ENCODE measurements at regions not wholly inside any gene's neighbourhood (a gene's known extent, or its start where the extent isn't known, plus 50 kb on each side); places are given as distances from the start of the nearest gene placed in this dataset.

GRCh38 chr20:40111282-40111681, 577.8 kb downstream of the MAFB start:
- no peak overlapping the region for H3K27ac ChIP-seq
- no peaks in the 10 kb centered on the region for H3K4me1 ChIP-seq (replicated peaks)
- H3K36me3 ChIP-seq = no peaks in the 10 kb centered on the region
- DNase-seq (ENCODE audit: low read depth in 1 of 2, low spot score in 2 of 2) = no peak
- no peaks in the 10 kb centered on the region for H3K27me3 ChIP-seq (replicated peaks)
- no peaks in the 10 kb centered on the region for H3K9me3 ChIP-seq (replicated peaks)
- no peak overlapping the region for H3K4me3 ChIP-seq

GRCh38 chr20:40110311-40110831, 578.7 kb downstream of the MAFB start:
- Histone ChIP-seq H3K4me3 (no peak overlapping the region), H3K9me3 (replicated peaks) (no peaks in the 10 kb centered on the region), H3K27ac (no peak overlapping the region), H3K27me3 (replicated peaks) (no peaks in the 10 kb centered on the region), H3K4me1 (replicated peaks) (no peaks in the 10 kb centered on the region), H3K36me3 (no peaks in the 10 kb centered on the region)
- DNase-seq (ENCODE audit: low read depth in 1 of 2, low spot score in 2 of 2) = no peak

- no peaks in the 10 kb centered on the region for H3K4me1 ChIP-seq (replicated peaks)
- H3K27ac ChIP-seq = no peak overlapping the region
- H3K4me3 ChIP-seq = no peak overlapping the region
- no peaks in the 10 kb centered on the region for H3K9me3 ChIP-seq (replicated peaks)
- no peaks in the 10 kb centered on the region for H3K36me3 ChIP-seq
- no peak for DNase-seq (ENCODE audit: low read depth in 1 of 2, low spot score in 2 of 2)
- no peaks in the 10 kb centered on the region for H3K27me3 ChIP-seq (replicated peaks)
These were observed 579.9 kb downstream of the MAFB start for GRCh38 chr20:40109136-40109535.

- no peak overlapping the region for H3K27ac ChIP-seq
- H3K4me3 ChIP-seq = no peak overlapping the region
- no peaks in the 10 kb centered on the region for H3K4me1 ChIP-seq (replicated peaks)
- H3K9me3 ChIP-seq (replicated peaks) = no peaks in the 10 kb centered on the region
- no peak for DNase-seq (ENCODE audit: low read depth in 1 of 2, low spot score in 2 of 2)
- H3K27me3 ChIP-seq (replicated peaks) = no peaks in the 10 kb centered on the region
- H3K36me3 ChIP-seq = no peaks in the 10 kb centered on the region
These were observed 580.7 kb downstream of the MAFB start for GRCh38 chr20:40108321-40108720.

GRCh38 chr20:40104959-40105358, 584.1 kb downstream of the MAFB start:
- Histone ChIP-seq H3K27me3 (replicated peaks) (no peaks in the 10 kb centered on the region), H3K9me3 (replicated peaks) (no peaks in the 10 kb centered on the region), H3K4me1 (replicated peaks) (no peaks in the 10 kb centered on the region), H3K4me3 (no peak overlapping the region), H3K36me3 (no peaks in the 10 kb centered on the region), H3K27ac (no peak overlapping the region)
- DNase-seq (ENCODE audit: low read depth in 1 of 2, low spot score in 2 of 2) = no peak

- Histone ChIP-seq H3K36me3 (no peaks in the 10 kb centered on the region), H3K4me1 (replicated peaks) (no peaks in the 10 kb centered on the region), H3K27ac (no peak overlapping the region), H3K27me3 (replicated peaks) (no peaks in the 10 kb centered on the region), H3K4me3 (no peak overlapping the region), H3K9me3 (replicated peaks) (no peaks in the 10 kb centered on the region)
- no peak for DNase-seq (ENCODE audit: low read depth in 1 of 2, low spot score in 2 of 2)
These were observed 585.6 kb downstream of the MAFB start for GRCh38 chr20:40103420-40103819.

- Histone ChIP-seq H3K27me3 (replicated peaks) (no peaks in the 10 kb centered on the region), H3K36me3 (no peaks in the 10 kb centered on the region), H3K27ac (no peak overlapping the region), H3K4me1 (replicated peaks) (no peaks in the 10 kb centered on the region), H3K9me3 (replicated peaks) (no peaks in the 10 kb centered on the region), H3K4me3 (no peak overlapping the region)
- DNase-seq (ENCODE audit: low read depth in 1 of 2, low spot score in 2 of 2) = no peak
These were observed 587.5 kb downstream of the MAFB start for GRCh38 chr20:40101560-40101959.

- no peaks in the 10 kb centered on the region for H3K27me3 ChIP-seq (replicated peaks)
- H3K4me3 ChIP-seq = no peak overlapping the region
- DNase-seq (ENCODE audit: low read depth in 1 of 2, low spot score in 2 of 2) = no peak
- no peak overlapping the region for H3K27ac ChIP-seq
- H3K4me1 ChIP-seq (replicated peaks) = no peaks in the 10 kb centered on the region
- H3K9me3 ChIP-seq (replicated peaks) = no peaks in the 10 kb centered on the region
- no peaks in the 10 kb centered on the region for H3K36me3 ChIP-seq
These were observed 588.8 kb downstream of the MAFB start for GRCh38 chr20:40100261-40100660.

- no peak overlapping the region for H3K27ac ChIP-seq
- no peak for DNase-seq (ENCODE audit: low read depth in 1 of 2, low spot score in 2 of 2)
- H3K4me1 ChIP-seq (replicated peaks) = no peaks in the 10 kb centered on the region
- no peak overlapping the region for H3K4me3 ChIP-seq
- no peaks in the 10 kb centered on the region for H3K27me3 ChIP-seq (replicated peaks)
- no peaks in the 10 kb centered on the region for H3K9me3 ChIP-seq (replicated peaks)
- no peaks in the 10 kb centered on the region for H3K36me3 ChIP-seq
These were observed 598.8 kb downstream of the MAFB start for GRCh38 chr20:40090236-40090635.

GRCh38 chr20:40087496-40087895, 601.5 kb downstream of the MAFB start:
- no peak overlapping the region for H3K27ac ChIP-seq
- no peak overlapping the region for H3K4me3 ChIP-seq
- H3K36me3 ChIP-seq = no peaks in the 10 kb centered on the region
- no peaks in the 10 kb centered on the region for H3K27me3 ChIP-seq (replicated peaks)
- H3K9me3 ChIP-seq (replicated peaks) = no peaks in the 10 kb centered on the region
- no peaks in the 10 kb centered on the region for H3K4me1 ChIP-seq (replicated peaks)
- no peak for DNase-seq (ENCODE audit: low read depth in 1 of 2, low spot score in 2 of 2)

- no peaks in the 10 kb centered on the region for H3K9me3 ChIP-seq (replicated peaks)
- no peaks in the 10 kb centered on the region for H3K4me1 ChIP-seq (replicated peaks)
- H3K27me3 ChIP-seq (replicated peaks) = no peaks in the 10 kb centered on the region
- no peaks in the 10 kb centered on the region for H3K36me3 ChIP-seq
- no peak overlapping the region for H3K27ac ChIP-seq
- DNase-seq (ENCODE audit: low read depth in 1 of 2, low spot score in 2 of 2) = no peak
- H3K4me3 ChIP-seq = no peak overlapping the region
These were observed 603.5 kb downstream of the MAFB start for GRCh38 chr20:40085513-40085912.

GRCh38 chr20:40082436-40082835, 606.6 kb downstream of the MAFB start:
- no peaks in the 10 kb centered on the region for H3K9me3 ChIP-seq (replicated peaks)
- no peak for DNase-seq (ENCODE audit: low read depth in 1 of 2, low spot score in 2 of 2)
- H3K4me1 ChIP-seq (replicated peaks) = no peaks in the 10 kb centered on the region
- no peak overlapping the region for H3K4me3 ChIP-seq
- no peak overlapping the region for H3K27ac ChIP-seq
- no peaks in the 10 kb centered on the region for H3K27me3 ChIP-seq (replicated peaks)
- no peaks in the 10 kb centered on the region for H3K36me3 ChIP-seq

- no peak for DNase-seq (ENCODE audit: low read depth in 1 of 2, low spot score in 2 of 2)
- Histone ChIP-seq H3K27ac (no peak overlapping the region), H3K9me3 (replicated peaks) (no peaks in the 10 kb centered on the region), H3K4me1 (replicated peaks) (no peaks in the 10 kb centered on the region), H3K4me3 (no peak overlapping the region), H3K27me3 (replicated peaks) (no peaks in the 10 kb centered on the region), H3K36me3 (no peaks in the 10 kb centered on the region)
These were observed 607.4 kb downstream of the MAFB start for GRCh38 chr20:40081653-40082052.

GRCh38 chr20:40080041-40080652, 608.9 kb downstream of the MAFB start:
- H3K4me1 ChIP-seq (replicated peaks) = no peaks in the 10 kb centered on the region
- no peak overlapping the region for H3K27ac ChIP-seq
- no peaks in the 10 kb centered on the region for H3K36me3 ChIP-seq
- no peak overlapping the region for H3K4me3 ChIP-seq
- DNase-seq (ENCODE audit: low read depth in 1 of 2, low spot score in 2 of 2) = no peak
- H3K9me3 ChIP-seq (replicated peaks) = no peaks in the 10 kb centered on the region
- H3K27me3 ChIP-seq (replicated peaks) = no peaks in the 10 kb centered on the region

GRCh38 chr20:40073535-40074111, 615.4 kb downstream of the MAFB start:
- no peaks in the 10 kb centered on the region for H3K27me3 ChIP-seq (replicated peaks)
- no peaks in the 10 kb centered on the region for H3K4me1 ChIP-seq (replicated peaks)
- DNase-seq (ENCODE audit: low read depth in 1 of 2, low spot score in 2 of 2) = no peak
- H3K9me3 ChIP-seq (replicated peaks) = no peaks in the 10 kb centered on the region
- no peaks in the 10 kb centered on the region for H3K36me3 ChIP-seq
- H3K4me3 ChIP-seq = no peak overlapping the region
- no peak overlapping the region for H3K27ac ChIP-seq
